Pancreas (tissue), 10 donors: ENCODE measurements at regions not wholly inside any gene's neighbourhood (a gene's known extent, or its start where the extent isn't known, plus 50 kb on each side); places are given as distances from the start of the nearest gene placed in this dataset.

Experiments used
- ATAC-seq, 4 donors: fragments of 200-7000 bp; cut with Tn5 transposase; one replicate each; pipeline versions ENCODE4 v1.8.0 to v1.9.1; 2020; ENCODE audit warnings: mild to moderate bottlenecking in 4 of 4, moderate library complexity in 4 of 4
- DNase-seq, 6 donors: peaks; one replicate each; pipeline ENCODE4 v3.0.0-alpha.2; 2020
- FAIRE-seq: peaks from 2 replicates; lab custom pipeline; 2012; peaks lifted over from hg19 to GRCh38; lab: Jason Lieb, UNC
- H3K27ac ChIP-seq, 4 donors: fragments of 200-600 bp; sonication (generic); 1 replicate in 3 of 4; 2 replicates in 1 of 4; pipeline versions ENCODE4 v1.5.0 to v1.8.0; 2020
- H3K27me3 ChIP-seq, 4 donors: fragments of 200-600 bp; one replicate each; pipeline ENCODE4 v1.8.0; 2021
- H3K36me3 ChIP-seq, 3 donors: fragments of 200-600 bp; sonication (generic) in 1 of 3; one replicate each; pipeline versions ENCODE4 v1.5.0 to v1.8.0; 2020 to 2021
- H3K4me1 ChIP-seq, 3 donors: fragments of 200-600 bp; one replicate each; pipeline ENCODE4 v1.8.0; 2021
- H3K4me3 ChIP-seq, 4 donors: fragments of 200-600 bp; sonication (generic) in 2 of 4; one replicate each; pipeline versions ENCODE4 v1.5.0 to v1.8.0; 2020 to 2021
- H3K9me3 ChIP-seq, 4 donors: fragments of 200-600 bp; one replicate each; pipeline ENCODE4 v1.8.0; 2021
- WGBS, 2 donors: extraction: QIAGEN DNeasy Blood & Tissue Kit; methylation state at CpG; one replicate each; pipeline ENCODE4 v1.1.7; 2013; 5-methylcytosine and 5-hydroxymethylcytosine counted together
- intact Hi-C, 3 donors: fragments of 100-400 bp; cut with DNase I; formaldehyde crosslinking; loops; one replicate each; pipeline versions ENCODE4 v1.11.1 to v1.14.2; 2022
- TF ChIP-seq, protein P1 (sequence below), 4 donors: fragments of 200-600 bp; sonication (generic) in 3 of 4; IDR thresholded peaks; one replicate each; pipeline versions ENCODE4 v1.5.0 to v1.8.0; 2021; ENCODE audit warnings: antibody characterized with exemption in 4 of 4
- donor health status: healthy with polysubstance abuse.
- donor health status: DM: no; HTN: no; CAD: no; lungs with moderate emphysema.
- donor health status: DM: no; HTN: no; CAD: no.
- donor health status: control.
- donor health status: control.
- donor health status: Bipolar disorder and iron deficiency.
- donor health status: DM: yes; HTN: yes; CAD: no.
- donor health status: DM: no; HTN: no; CAD: no.
- donor health status: DM: no; HTN: no; CAD: no.
- donor health status: DM: yes; HTN: yes; CAD: no.

DNA sequence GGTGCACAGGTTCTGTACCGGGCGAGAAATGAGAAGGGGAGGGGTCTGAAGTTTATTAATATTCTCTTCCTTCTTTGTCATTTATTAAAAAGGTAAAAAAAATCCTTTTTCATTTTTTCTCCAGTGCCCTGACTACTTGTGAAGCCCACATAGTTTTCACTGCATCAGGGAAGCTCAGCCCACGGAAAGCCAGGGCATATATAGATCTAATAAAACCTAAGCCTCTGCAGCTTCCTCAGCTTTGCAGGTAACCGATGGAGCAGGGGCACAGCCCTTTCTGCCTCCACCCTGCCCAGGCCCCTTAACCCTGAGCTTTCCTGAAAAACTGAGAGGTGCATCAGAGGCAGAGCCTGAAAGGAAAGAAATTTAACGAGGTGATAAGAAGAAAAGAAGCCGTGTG lies 140.1 kb downstream of the NXPE2 start:
- H3K4me1 ChIP-seq, result no peaks in the 10 kb centered on the region
- no peak overlapping the region for H3K27ac ChIP-seq
- no peak for DNase-seq
- H3K9me3 ChIP-seq, result no peaks in the 10 kb centered on the region
- WGBS, 2 donors, result 8 to 13% methylated on average over 6 of the region's 6 CpGs
- no peak for ATAC-seq
- H3K36me3 ChIP-seq, result no peaks in the 10 kb centered on the region
- TF ChIP-seq, protein P1, sequence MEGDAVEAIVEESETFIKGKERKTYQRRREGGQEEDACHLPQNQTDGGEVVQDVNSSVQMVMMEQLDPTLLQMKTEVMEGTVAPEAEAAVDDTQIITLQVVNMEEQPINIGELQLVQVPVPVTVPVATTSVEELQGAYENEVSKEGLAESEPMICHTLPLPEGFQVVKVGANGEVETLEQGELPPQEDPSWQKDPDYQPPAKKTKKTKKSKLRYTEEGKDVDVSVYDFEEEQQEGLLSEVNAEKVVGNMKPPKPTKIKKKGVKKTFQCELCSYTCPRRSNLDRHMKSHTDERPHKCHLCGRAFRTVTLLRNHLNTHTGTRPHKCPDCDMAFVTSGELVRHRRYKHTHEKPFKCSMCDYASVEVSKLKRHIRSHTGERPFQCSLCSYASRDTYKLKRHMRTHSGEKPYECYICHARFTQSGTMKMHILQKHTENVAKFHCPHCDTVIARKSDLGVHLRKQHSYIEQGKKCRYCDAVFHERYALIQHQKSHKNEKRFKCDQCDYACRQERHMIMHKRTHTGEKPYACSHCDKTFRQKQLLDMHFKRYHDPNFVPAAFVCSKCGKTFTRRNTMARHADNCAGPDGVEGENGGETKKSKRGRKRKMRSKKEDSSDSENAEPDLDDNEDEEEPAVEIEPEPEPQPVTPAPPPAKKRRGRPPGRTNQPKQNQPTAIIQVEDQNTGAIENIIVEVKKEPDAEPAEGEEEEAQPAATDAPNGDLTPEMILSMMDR (IDR thresholded peaks at IDR 0.05), result no peak
- intact Hi-C loops, result no loop called here
- H3K4me3 ChIP-seq, result no peak overlapping the region
- no peak for FAIRE-seq
- H3K27me3 ChIP-seq, result no peaks in the 10 kb centered on the region

DNA sequence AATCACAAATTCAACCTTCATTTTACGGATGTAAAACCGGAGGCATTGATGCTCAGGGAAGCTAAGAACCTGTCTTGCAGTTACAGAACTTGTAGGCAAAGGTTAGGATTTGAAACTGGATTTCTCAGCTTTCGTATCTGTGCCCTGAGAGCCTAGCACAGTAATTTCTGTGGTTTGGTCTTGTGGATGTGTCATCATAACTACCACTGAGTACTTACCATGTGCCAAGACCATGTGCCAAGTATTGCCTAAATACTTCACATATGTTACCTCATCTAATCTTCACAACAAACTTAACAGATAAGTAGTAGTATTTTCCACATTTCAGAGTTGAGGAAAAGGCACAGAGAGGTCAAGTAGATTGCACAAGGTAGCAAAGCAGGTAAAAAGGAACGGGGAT lies 140.7 kb downstream of the NXPE2 start:
- H3K9me3 ChIP-seq, result no peaks in the 10 kb centered on the region
- no peaks in the 10 kb centered on the region for H3K4me1 ChIP-seq
- WGBS, 2 donors, result 50 to 61% methylated on average over 4 of the region's 4 CpGs
- DNase-seq, result no peak
- intact Hi-C loops, result no loop called here
- TF ChIP-seq, protein P1 (IDR thresholded peaks at IDR 0.05), result no peak
- H3K36me3 ChIP-seq, result no peaks in the 10 kb centered on the region
- no peak overlapping the region for H3K27ac ChIP-seq
- H3K27me3 ChIP-seq, result no peaks in the 10 kb centered on the region
- H3K4me3 ChIP-seq, result no peak overlapping the region
- no peak for FAIRE-seq
- no peak for ATAC-seq

DNA sequence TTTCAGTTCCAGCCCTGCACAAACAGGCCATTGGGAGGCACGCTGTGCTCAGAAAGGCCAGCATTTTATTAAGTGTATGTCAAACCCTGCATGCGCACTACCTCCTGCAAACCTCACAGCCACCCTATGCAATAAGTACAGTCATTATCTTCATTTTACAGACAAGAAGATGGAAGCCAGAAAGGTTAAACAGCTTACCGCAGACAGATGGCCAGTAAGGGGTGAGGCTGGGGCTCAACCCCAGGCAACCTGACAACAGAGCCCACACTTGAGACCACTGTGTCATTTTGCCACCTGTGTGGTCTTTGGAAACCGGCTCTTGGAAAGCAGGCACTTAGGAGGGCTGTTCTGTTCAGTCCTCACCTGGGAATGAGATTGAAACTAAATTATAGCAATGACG lies 142.3 kb downstream of the NXPE2 start:
- ATAC-seq (no peak), FAIRE-seq (no peak), DNase-seq (no peak)
- Histone ChIP-seq H3K4me1 (no peaks in the 10 kb centered on the region), H3K27ac (no peak overlapping the region), H3K36me3 (no peaks in the 10 kb centered on the region), H3K4me3 (no peak overlapping the region), H3K9me3 (no peaks in the 10 kb centered on the region), H3K27me3 (no peaks in the 10 kb centered on the region)
- TF ChIP-seq, protein P1 (IDR thresholded peaks at IDR 0.05), result no peak
- WGBS, 2 donors, result 62 to 64% methylated on average over 5 of the region's 5 CpGs
- intact Hi-C loops, result no loop called here

DNA sequence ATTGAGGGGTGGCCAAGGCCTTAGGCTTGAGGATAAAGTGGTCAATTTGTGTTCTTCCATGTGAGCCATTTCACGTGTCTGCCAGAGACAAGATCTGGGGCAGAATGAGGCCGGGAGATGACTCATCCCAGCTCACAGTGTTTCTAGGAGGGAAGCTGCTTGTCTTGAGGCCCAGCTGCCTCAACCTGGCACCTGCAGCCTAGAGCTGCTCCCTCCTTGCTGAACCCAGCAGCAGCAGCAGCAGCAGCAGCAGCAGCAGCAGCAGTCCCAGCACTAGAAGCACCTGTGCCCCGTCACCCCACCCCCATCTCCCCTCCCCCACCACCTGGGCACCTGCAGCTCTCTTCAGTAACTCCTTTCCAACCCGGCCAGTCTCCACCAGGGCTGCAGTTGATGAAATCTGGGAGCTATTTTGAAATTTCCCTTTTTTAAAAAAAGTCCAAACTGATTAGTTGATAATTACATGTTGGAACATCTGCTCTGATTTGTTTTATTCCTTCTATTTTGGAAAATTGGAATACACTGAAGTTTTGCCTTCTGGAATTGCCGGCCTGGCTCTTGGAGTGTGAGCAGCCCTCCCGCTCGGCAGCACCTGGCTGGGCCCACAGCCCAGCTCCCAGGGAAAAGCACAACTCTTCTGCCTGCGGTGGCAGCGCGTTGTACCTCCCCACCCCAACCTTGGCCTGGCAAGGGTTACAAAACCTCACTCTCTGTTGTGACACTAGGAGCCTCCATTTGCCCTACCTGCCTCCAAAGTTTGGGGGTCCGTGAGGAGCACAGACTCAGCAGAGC lies 143.5 kb downstream of the NXPE2 start:
- no peaks in the 10 kb centered on the region for H3K9me3 ChIP-seq
- no peak for FAIRE-seq
- no peaks in the 10 kb centered on the region for H3K4me1 ChIP-seq
- no peaks in the 10 kb centered on the region for H3K27me3 ChIP-seq
- ATAC-seq, result peak in 1 of 4 donors; percentile 35
- H3K36me3 ChIP-seq, result no peaks in the 10 kb centered on the region
- DNase-seq, result no peak
- H3K4me3 ChIP-seq, result no peak overlapping the region
- TF ChIP-seq, protein P1 (IDR thresholded peaks at IDR 0.05), result no peak
- 65 to 73% methylated on average over 11 of the region's 11 CpGs for WGBS, 2 donors
- no peak overlapping the region for H3K27ac ChIP-seq
- intact Hi-C loops, result no loop called here

DNA sequence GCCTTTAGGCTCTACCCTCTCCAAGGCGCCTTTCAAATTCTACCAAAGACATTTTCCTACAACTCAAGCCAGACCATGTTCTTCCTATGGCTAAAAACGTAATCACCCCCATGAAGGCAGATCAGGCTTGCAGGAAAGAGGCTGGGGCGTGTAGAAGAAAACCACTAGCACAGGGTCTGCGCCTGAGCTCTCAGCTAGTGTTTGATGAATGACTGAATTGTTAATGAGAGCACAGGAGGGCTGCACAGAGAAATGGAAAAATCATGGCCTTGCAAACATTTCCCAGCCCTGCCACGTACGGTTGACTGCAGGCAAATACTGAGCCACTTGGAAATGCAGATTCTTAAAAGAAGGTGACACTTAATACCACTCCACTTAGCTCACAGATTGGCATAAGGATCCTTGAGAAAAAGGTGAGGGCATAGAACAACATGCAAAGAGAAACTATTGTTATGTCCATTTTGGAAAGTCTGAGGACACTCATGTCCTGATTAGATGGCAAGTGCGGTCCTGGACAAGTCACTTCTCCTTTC lies 148.6 kb downstream of the NXPE2 start:
- WGBS, 2 donors, result 57 to 68% methylated on average over 7 of the region's 7 CpGs

More for the DNA sequence above, 148.6 kb downstream of the NXPE2 start:
- TF ChIP-seq, protein P1 (IDR thresholded peaks at IDR 0.05), result no peak
- no peak for ATAC-seq
- Histone ChIP-seq H3K4me3 (no peak overlapping the region), H3K27ac (no peak overlapping the region), H3K9me3 (no peaks in the 10 kb centered on the region), H3K4me1 (no peaks in the 10 kb centered on the region), H3K36me3 (no peaks in the 10 kb centered on the region), H3K27me3 (no peaks in the 10 kb centered on the region)
- intact Hi-C loops, result no loop called here
- FAIRE-seq, result no peak
- DNase-seq, result no peak
